A673 (cell line): ENCODE measurements at regions not wholly inside any gene's neighbourhood (a gene's known extent, or its start where the extent isn't known, plus 50 kb on each side); places are given as distances from the start of the nearest gene placed in this dataset.

Source experiments
- CTCF ChIP-seq: fragments of 300-800, 200-600 bp; sonication (generic); conservative IDR thresholded peaks from 2 replicates; pipeline ENCODE4 v1.5.1; 2017; ENCODE audit warnings: low read depth, mild to moderate bottlenecking, antibody characterized with exemption, low read length, moderate library complexity, mixed read lengths
- EZH2 ChIP-seq: fragments of 200-600 bp; sonication (generic); IDR thresholded peaks from 2 replicates; pipeline ENCODE4 v1.6.1; 2017; ENCODE audit warnings: borderline replicate concordance, low read depth, mild to moderate bottlenecking, mixed read lengths, antibody characterized with exemption, low read length; ENCODE audit not compliant: poor library complexity, severe bottlenecking

- TF ChIP-seq CTCF (no peak), EZH2 (no peak)
Observed at GRCh38 chr13:33978653-33979052, 160.7 kb downstream of the RFC3 start.
